HG03521 (cell line): ENCODE measurements at regions not wholly inside any gene's neighbourhood (a gene's known extent, or its start where the extent isn't known, plus 50 kb on each side); places are given as distances from the start of the nearest gene placed in this dataset.

Experiments
- ATAC-seq: cut with Tn5 transposase; IDR thresholded peaks from one replicate; pipeline ENCODE4 v1.9.1; 2021; ENCODE audit warnings: mild to moderate bottlenecking, moderate library complexity; ENCODE audit not compliant: unreplicated experiment

GRCh38 chr2:120439637-120440384 lies 93.9 kb downstream of the INHBB start:
- ATAC-seq = no peak

GRCh38 chr2:120440521-120441350 lies 94.8 kb downstream of the INHBB start:
- no peak for ATAC-seq

GRCh38 chr2:120441351-120441700 lies 95.4 kb downstream of the INHBB start:
- no peak for ATAC-seq

GRCh38 chr2:120441744-120442471 lies 96.0 kb downstream of the INHBB start:
- ATAC-seq = no peak

GRCh38 chr2:120442541-120442922 lies 96.6 kb downstream of the INHBB start:
- no peak for ATAC-seq

- no peak for ATAC-seq
These were observed 97.1 kb downstream of the INHBB start for GRCh38 chr2:120442923-120443571.

GRCh38 chr2:120443946-120444345 lies 98.0 kb downstream of the INHBB start:
- ATAC-seq = no peak

- no peak for ATAC-seq
These were observed 98.8 kb downstream of the INHBB start for GRCh38 chr2:120444691-120445240.

GRCh38 chr2:120445449-120446143 lies 99.7 kb downstream of the INHBB start:
- no peak for ATAC-seq

GRCh38 chr2:120446236-120447126 lies 100.5 kb downstream of the INHBB start:
- no peak for ATAC-seq

GRCh38 chr2:120447127-120447785 lies 101.3 kb downstream of the INHBB start:
- ATAC-seq = no peak

- ATAC-seq = no peak
These were observed 102.5 kb downstream of the INHBB start for GRCh38 chr2:120448436-120448835.

GRCh38 chr2:120448961-120449810 lies 103.2 kb downstream of the INHBB start:
- no peak for ATAC-seq

- no peak for ATAC-seq
These were observed 104.4 kb downstream of the INHBB start for GRCh38 chr2:120450196-120450820.

- ATAC-seq = no peak
These were observed 105.4 kb downstream of the INHBB start for GRCh38 chr2:120451334-120451733.

GRCh38 chr2:120452131-120452530 lies 106.2 kb downstream of the INHBB start:
- ATAC-seq = no peak

GRCh38 chr2:120452945-120453634 lies 107.2 kb downstream of the INHBB start:
- no peak for ATAC-seq
